Gastroesophageal sphincter (tissue), 4 donors: ENCODE measurements at regions not wholly inside any gene's neighbourhood (a gene's known extent, or its start where the extent isn't known, plus 50 kb on each side); places are given as distances from the start of the nearest gene placed in this dataset.
"Not testable (repeated sequence)": the region's sequence is repeated elsewhere in the genome, so short reads cannot be mapped to it uniquely, and the experiment has no call there.

Source experiments
- ATAC-seq: fragments of 150-250 bp; one replicate; pipeline ENCODE4 v1.9.1; 2016; ENCODE audit warnings: mild to moderate bottlenecking, moderate library complexity
- H3K27ac ChIP-seq, 4 donors: fragments of 200-600 bp; sonication (generic) in 3 of 4; 1 replicate in 3 of 4; 2 replicates in 1 of 4; pipeline ENCODE4 v1.5.1; 2016 to 2019
- H3K27me3 ChIP-seq: fragments of 200-600 bp; sonication (generic); one replicate; pipeline ENCODE4 v1.5.1; 2019
- H3K36me3 ChIP-seq, 2 donors: fragments of 200-600 bp; sonication (generic); one replicate each; pipeline ENCODE4 v1.5.1; 2019; ENCODE audit warnings: control low read depth in 1 of 2
- H3K4me1 ChIP-seq, 3 donors: fragments of 200-600 bp; sonication (generic); 1 replicate in 2 of 3; 2 replicates in 1 of 3; pipeline ENCODE4 v1.5.1; 2016 to 2019; ENCODE audit warnings: control low read depth in 2 of 3
- H3K4me3 ChIP-seq, 2 donors: fragments of 200-600 bp; sonication (generic); one replicate each; pipeline ENCODE4 v1.5.1; 2019; ENCODE audit warnings: mild to moderate bottlenecking in 1 of 2, moderate library complexity in 1 of 2
- H3K9me3 ChIP-seq, 3 donors: fragments of 200-600 bp; sonication (generic); one replicate each; pipeline ENCODE4 v1.5.1; 2017 to 2019; ENCODE audit warnings: control low read depth in 2 of 3
- CTCF ChIP-seq, 4 experiments: fragments of 200-600 bp in 2 of 4; fragments of 450-650 bp in 2 of 4; sonication (generic) in 1 of 4; IDR thresholded peaks; one replicate each; pipeline ENCODE4 v1.5.1; 2017 to 2019; ENCODE audit warnings: antibody characterized with exemption in 4 of 4, mild to moderate bottlenecking in 2 of 4, moderate library complexity in 2 of 4
- EP300 ChIP-seq: sonication (generic); formaldehyde crosslinking; IDR thresholded peaks from one replicate; pipeline ENCODE4 v1.6.1; 2017; ENCODE audit warnings: antibody characterized with exemption, mild to moderate bottlenecking
- POLR2A ChIP-seq, 2 donors: fragments of 450-650 bp; IDR thresholded peaks; one replicate each; pipeline ENCODE4 v1.6.1; 2017; ENCODE audit warnings: antibody characterized with exemption in 2 of 2, mild to moderate bottlenecking in 2 of 2, moderate library complexity in 1 of 2
- POLR2AphosphoS5 ChIP-seq: sonication (generic); formaldehyde crosslinking; IDR thresholded peaks from one replicate; pipeline ENCODE4 v1.6.1; 2017; ENCODE audit warnings: antibody characterized with exemption
- WGBS, 2 donors: methylation state at CpG; one replicate each; pipeline ENCODE4 v1.1.5; 2018; ENCODE audit warnings: low coverage in 1 of 2; 5-methylcytosine and 5-hydroxymethylcytosine counted together

- H3K4me1 ChIP-seq = no peaks in the 10 kb centered on the region
- WGBS, 2 donors = 64 to 67% methylated on average over 1 of the region's 1 CpG
- no peak overlapping the region for H3K4me3 ChIP-seq
- TF ChIP-seq POLR2A (IDR thresholded peaks at IDR 0.05) (no peak), EP300 (no peak), POLR2AphosphoS5 (no peak), CTCF (IDR thresholded peaks at IDR 0.05) (no peak)
- H3K36me3 ChIP-seq = no peaks in the 10 kb centered on the region
- H3K27ac ChIP-seq = no peak overlapping the region
- ATAC-seq = no peak
- H3K9me3 ChIP-seq = no peaks in the 10 kb centered on the region
- H3K27me3 ChIP-seq = no peaks in the 10 kb centered on the region
These were observed 330.7 kb downstream of the LRRC70 start for GRCh38 chr5:62909326-62909725.

GRCh38 chr5:62902126-62902525 lies 323.5 kb downstream of the LRRC70 start:
- 32 to 42% methylated on average over 2 of the region's 2 CpGs for WGBS, 2 donors
- Histone ChIP-seq H3K27me3 (no peaks in the 10 kb centered on the region), H3K36me3 (no peaks in the 10 kb centered on the region), H3K4me3 (no peak overlapping the region), H3K27ac (no peak overlapping the region), H3K9me3 (no peaks in the 10 kb centered on the region), H3K4me1 (no peaks in the 10 kb centered on the region)
- no peak for ATAC-seq
- TF ChIP-seq CTCF (IDR thresholded peaks at IDR 0.05) (no peak), EP300 (no peak), POLR2A (IDR thresholded peaks at IDR 0.05) (no peak), POLR2AphosphoS5 (no peak)

GRCh38 chr5:62900976-62901375 lies 322.4 kb downstream of the LRRC70 start:
- ATAC-seq = no peak
- Histone ChIP-seq H3K4me3 (no peak overlapping the region), H3K27ac (no peak overlapping the region), H3K9me3 (no peaks in the 10 kb centered on the region), H3K36me3 (no peaks in the 10 kb centered on the region), H3K27me3 (no peaks in the 10 kb centered on the region), H3K4me1 (no peaks in the 10 kb centered on the region)
- WGBS, 2 donors = 40 to 86% methylated on average over 1 of the region's 1 CpG
- TF ChIP-seq EP300 = no peak
- TF ChIP-seq CTCF (IDR thresholded peaks at IDR 0.05) = no peak
- TF ChIP-seq POLR2AphosphoS5 = no peak
- TF ChIP-seq POLR2A (IDR thresholded peaks at IDR 0.05) = no peak

- peaks cover 0 to 4% (median 0%) of the 10 kb centered on the region in 3 donors for H3K9me3 ChIP-seq
- no peak overlapping the region for H3K27ac ChIP-seq
- ATAC-seq = no peak
- 48 to 80% methylated on average over 1 to 2 of the region's 8 CpGs for WGBS, 2 donors
- no peaks in the 10 kb centered on the region for H3K4me1 ChIP-seq
- no peak overlapping the region for H3K4me3 ChIP-seq
- H3K27me3 ChIP-seq = no peaks in the 10 kb centered on the region
- H3K36me3 ChIP-seq = no peaks in the 10 kb centered on the region
- TF ChIP-seq POLR2A (IDR thresholded peaks at IDR 0.05) = no peak
These were observed 317.7 kb downstream of the LRRC70 start for GRCh38 chr5:62896121-62896893.

- no peak for TF ChIP-seq CTCF (IDR thresholded peaks at IDR 0.05)
- no peak for TF ChIP-seq POLR2AphosphoS5
- no peak for TF ChIP-seq POLR2A (IDR thresholded peaks at IDR 0.05)
- no peak for TF ChIP-seq EP300
- WGBS, 2 donors = 22 to 30% methylated on average over 5 of the region's 5 CpGs
- Histone ChIP-seq H3K27ac (no peak overlapping the region), H3K36me3 (no peaks in the 10 kb centered on the region), H3K27me3 (no peaks in the 10 kb centered on the region), H3K4me3 (no peak overlapping the region), H3K4me1 (no peaks in the 10 kb centered on the region), H3K9me3 (no peaks in the 10 kb centered on the region)
- ATAC-seq = no peak
These were observed 308.1 kb downstream of the LRRC70 start for GRCh38 chr5:62886603-62887315.

- not testable (repeated sequence) for H3K4me3 ChIP-seq, ATAC-seq, H3K36me3 ChIP-seq, H3K27ac ChIP-seq, H3K27me3 ChIP-seq, H3K4me1 ChIP-seq
- H3K9me3 ChIP-seq = peaks cover 0 to 45% (median 0%) of the 10 kb centered on the region in 3 donors
- 62% methylated on average over 3 of the region's 5 CpGs; no CpG with 5 or more reads in 1 of the 2 donors for WGBS, 2 donors
These were observed 258.7 kb downstream of the LRRC70 start for GRCh38 chr5:62837330-62837729.
